IPS-20b (cell line): ENCODE measurements at regions not wholly inside any gene's neighbourhood (a gene's known extent, or its start where the extent isn't known, plus 50 kb on each side); places are given as distances from the start of the nearest gene placed in this dataset.

Experiments
- H3K27ac ChIP-seq: one replicate; pipeline ENCODE4 v1.5.1; 2013; ENCODE audit warnings: low read length
- H3K27me3 ChIP-seq: 2 replicates; pipeline ENCODE4 v1.6.1; 2013; ENCODE audit warnings: mild to moderate bottlenecking, low read length, inconsistent platforms; ENCODE audit not compliant: insufficient read depth
- H3K36me3 ChIP-seq: 2 replicates; pipeline ENCODE4 v1.6.1; 2013; ENCODE audit warnings: low read depth, mild to moderate bottlenecking, inconsistent platforms, low read length, moderate library complexity; ENCODE audit not compliant: insufficient read depth
- H3K4me1 ChIP-seq: 2 replicates; pipeline ENCODE4 v1.6.1; 2013; ENCODE audit warnings: mild to moderate bottlenecking, control low read depth, inconsistent platforms, low read length, moderate library complexity; ENCODE audit not compliant: insufficient read depth
- H3K4me3 ChIP-seq: 2 replicates; pipeline ENCODE4 v1.5.1; 2013; ENCODE audit warnings: mild to moderate bottlenecking, low read length, inconsistent platforms
- H3K9ac ChIP-seq: 2 replicates; pipeline ENCODE4 v1.6.1; 2013; ENCODE audit warnings: low read depth, mild to moderate bottlenecking, inconsistent platforms, low read length, moderate library complexity
- H3K9me3 ChIP-seq: 2 replicates; pipeline ENCODE4 v1.6.1; 2013; ENCODE audit warnings: mild to moderate bottlenecking, low read depth, low read length, inconsistent platforms; ENCODE audit not compliant: insufficient read depth

DNA sequence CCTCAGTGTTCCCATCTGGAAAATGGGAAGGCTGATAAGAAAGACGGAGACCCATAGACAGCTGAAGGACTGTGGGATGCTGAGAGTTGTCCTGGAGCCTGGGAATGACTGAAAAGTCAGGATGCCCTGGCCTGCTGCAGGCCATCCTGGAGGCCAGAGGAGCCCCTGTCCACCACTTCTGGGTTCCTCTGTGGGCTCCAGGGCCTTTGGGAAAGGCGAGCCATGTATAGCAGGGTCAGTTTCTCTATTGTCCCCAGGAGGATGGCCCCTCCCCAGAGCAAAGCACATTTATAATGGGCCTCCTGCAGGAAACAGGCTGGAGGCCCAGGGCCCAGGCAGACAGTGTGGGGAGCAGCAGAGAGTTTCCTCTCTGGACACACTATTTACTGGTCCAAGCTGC is 471.4 kb upstream of the MGMT start:
- Histone ChIP-seq H3K9ac (no peak overlapping the region), H3K27me3 (no peaks in the 10 kb centered on the region)

DNA sequence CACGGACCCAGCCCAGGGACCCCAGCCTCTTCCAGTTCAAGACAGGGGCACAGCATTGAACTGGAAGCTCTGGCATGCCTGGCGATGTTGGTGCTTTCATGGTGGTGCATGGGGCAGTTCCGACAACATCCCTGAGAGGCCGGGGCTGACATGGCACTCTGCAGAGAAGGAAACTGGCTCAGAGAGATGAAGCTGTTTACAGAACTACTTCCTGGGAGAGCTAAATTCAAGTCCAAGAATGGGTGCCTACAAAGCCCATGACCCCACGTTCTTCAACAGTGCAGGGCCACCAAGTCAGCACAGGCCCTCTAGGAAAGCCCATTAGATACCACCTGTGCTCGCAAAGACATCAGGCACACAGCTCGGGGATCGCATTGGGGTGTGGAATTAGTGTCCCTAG is 470.9 kb upstream of the MGMT start:
- H3K27me3 ChIP-seq: no peaks in the 10 kb centered on the region
- no peaks in the 10 kb centered on the region for H3K4me1 ChIP-seq
- H3K27ac ChIP-seq: no peak overlapping the region
- H3K36me3 ChIP-seq: no peaks in the 10 kb centered on the region
- H3K9ac ChIP-seq: no peak overlapping the region
- no peaks in the 10 kb centered on the region for H3K9me3 ChIP-seq
- no peak overlapping the region for H3K4me3 ChIP-seq

More for the DNA sequence above, 471.4 kb upstream of the MGMT start:
- no peak overlapping the region for H3K27ac ChIP-seq
- no peaks in the 10 kb centered on the region for H3K36me3 ChIP-seq
- no peaks in the 10 kb centered on the region for H3K4me1 ChIP-seq
- no peaks in the 10 kb centered on the region for H3K9me3 ChIP-seq
- no peak overlapping the region for H3K4me3 ChIP-seq

DNA sequence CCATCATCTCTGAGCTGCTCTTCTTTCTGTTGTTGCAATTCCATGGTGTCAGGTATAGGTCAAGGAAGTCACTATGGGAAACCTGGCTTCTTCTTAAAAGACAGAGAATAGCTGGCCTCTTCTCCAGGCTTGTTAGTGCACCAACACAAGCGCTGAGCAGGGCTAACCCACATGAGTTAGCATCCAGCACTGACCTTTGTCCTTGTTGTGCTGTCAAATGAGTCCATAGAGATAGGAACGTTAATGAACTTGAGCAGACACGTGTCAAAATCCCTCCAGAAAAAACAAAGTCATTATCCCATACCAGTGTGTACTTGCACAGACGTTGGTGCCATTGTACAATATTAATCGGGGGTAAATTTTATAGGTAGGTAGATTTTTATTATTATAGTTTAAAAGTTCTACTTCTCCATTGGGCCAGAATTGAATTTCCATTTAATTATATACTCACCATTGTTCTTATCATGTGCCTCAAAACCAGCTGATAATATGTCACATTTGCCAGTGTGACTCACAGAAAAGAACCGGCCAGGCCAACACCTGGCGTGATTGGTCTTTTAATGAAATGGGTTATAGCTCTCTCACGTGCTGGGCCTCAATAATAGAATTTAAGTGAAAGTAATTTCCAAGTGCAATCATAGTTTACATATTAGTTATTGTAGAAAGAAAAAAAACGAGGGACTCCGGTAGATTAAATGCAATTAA is 468.8 kb upstream of the MGMT start:
- H3K27me3 ChIP-seq: no peaks in the 10 kb centered on the region
- H3K9me3 ChIP-seq: no peaks in the 10 kb centered on the region
- H3K4me3 ChIP-seq: no peak overlapping the region
- H3K27ac ChIP-seq: no peak overlapping the region
- no peak overlapping the region for H3K9ac ChIP-seq
- no peaks in the 10 kb centered on the region for H3K36me3 ChIP-seq
- no peaks in the 10 kb centered on the region for H3K4me1 ChIP-seq

DNA sequence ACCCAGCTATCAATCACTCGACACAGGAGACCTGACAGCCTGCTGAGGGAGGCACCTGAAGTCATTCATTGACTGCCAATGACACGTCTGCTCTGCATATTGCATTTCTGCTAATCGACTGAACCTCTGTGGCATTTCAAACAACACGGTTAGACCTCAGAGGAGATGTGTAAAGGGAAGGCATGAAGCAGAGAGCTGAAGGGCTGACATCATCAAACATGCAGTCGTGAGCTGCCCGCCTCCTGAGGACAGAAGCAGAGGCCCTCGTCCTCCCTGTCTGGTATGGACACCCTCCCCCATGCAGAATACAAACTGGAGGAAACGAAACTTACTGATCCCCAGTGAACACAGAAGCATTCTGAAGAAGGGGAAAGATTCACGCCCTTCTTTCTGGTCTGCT is 462.6 kb upstream of the MGMT start:
- H3K27ac ChIP-seq: no peak overlapping the region
- H3K9me3 ChIP-seq: peaks cover 6% of the 10 kb centered on the region
- H3K27me3 ChIP-seq: no peaks in the 10 kb centered on the region
- H3K4me3 ChIP-seq: no peak overlapping the region
- no peak overlapping the region for H3K9ac ChIP-seq
- H3K36me3 ChIP-seq: no peaks in the 10 kb centered on the region
- H3K4me1 ChIP-seq: no peaks in the 10 kb centered on the region

DNA sequence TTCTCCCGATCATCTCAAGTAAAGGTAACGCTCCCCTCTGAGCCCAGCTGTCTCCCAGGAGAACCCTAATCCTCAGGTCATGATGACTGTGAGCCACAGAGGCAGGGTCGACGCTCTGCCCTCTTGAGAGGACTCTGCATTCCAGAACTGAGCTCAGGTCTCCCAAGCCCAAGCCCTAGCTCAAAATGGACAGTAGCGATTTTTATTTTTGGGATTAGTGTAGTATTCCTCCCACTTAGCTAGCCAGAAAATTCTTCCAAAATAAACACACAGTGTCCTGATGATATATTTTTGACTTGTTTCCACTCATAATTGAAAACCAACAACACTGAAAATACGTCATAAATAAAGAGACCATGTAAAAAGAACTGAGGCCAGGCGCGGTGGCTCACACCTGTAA is 462.0 kb upstream of the MGMT start:
- Histone ChIP-seq H3K9ac (no peak overlapping the region), H3K9me3 (peaks cover 8% of the 10 kb centered on the region), H3K36me3 (no peaks in the 10 kb centered on the region), H3K4me1 (no peaks in the 10 kb centered on the region), H3K27me3 (no peaks in the 10 kb centered on the region), H3K4me3 (no peak overlapping the region), H3K27ac (no peak overlapping the region)

DNA sequence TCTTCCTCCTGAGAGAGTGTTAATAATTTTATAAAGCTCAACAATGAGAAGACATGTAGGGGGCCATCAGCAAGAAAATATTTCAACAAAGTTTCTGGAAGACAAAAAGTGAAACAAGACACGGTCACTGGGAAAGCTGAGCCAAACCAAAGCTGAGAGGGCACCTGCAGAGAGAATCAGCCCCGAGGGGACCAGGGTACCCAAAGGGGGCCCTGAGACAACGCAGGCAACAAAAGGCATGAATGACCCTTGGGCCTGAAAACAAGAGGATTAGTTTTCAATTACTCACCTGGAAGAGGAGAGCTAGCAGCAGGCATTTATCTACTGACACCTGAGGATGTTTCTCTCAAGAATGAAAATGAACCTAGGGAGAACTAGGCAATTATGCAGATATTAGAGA is 461.2 kb upstream of the MGMT start:
- Histone ChIP-seq H3K9ac (no peak overlapping the region), H3K4me1 (no peaks in the 10 kb centered on the region), H3K27me3 (no peaks in the 10 kb centered on the region), H3K4me3 (no peak overlapping the region), H3K27ac (no peak overlapping the region), H3K9me3 (peaks cover 8% of the 10 kb centered on the region), H3K36me3 (no peaks in the 10 kb centered on the region)

DNA sequence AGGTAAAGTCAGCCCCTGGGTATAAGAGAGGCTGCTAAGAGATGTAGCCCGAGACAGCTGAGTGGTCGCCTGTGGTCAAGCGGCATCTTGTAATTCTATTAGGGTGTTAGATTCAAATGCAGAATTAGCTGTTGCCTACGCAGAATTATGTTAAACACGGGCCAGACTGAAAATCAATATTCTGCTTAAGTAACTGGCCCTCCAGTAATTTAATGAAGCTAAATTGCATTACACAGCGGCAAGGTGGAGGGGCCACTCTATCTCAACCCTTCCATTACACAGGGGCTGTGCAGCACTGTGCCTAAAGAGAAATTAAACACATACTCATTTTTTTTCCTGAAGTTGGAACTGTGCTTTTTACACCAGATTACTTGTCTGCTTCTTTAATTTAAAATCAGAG is 448.5 kb upstream of the MGMT start:
- H3K9me3 ChIP-seq: no peaks in the 10 kb centered on the region
- H3K27me3 ChIP-seq: no peaks in the 10 kb centered on the region
- H3K4me3 ChIP-seq: no peak overlapping the region
- H3K36me3 ChIP-seq: no peaks in the 10 kb centered on the region
- no peak overlapping the region for H3K9ac ChIP-seq
- H3K4me1 ChIP-seq: peaks cover 25% of the 10 kb centered on the region
- no peak overlapping the region for H3K27ac ChIP-seq

DNA sequence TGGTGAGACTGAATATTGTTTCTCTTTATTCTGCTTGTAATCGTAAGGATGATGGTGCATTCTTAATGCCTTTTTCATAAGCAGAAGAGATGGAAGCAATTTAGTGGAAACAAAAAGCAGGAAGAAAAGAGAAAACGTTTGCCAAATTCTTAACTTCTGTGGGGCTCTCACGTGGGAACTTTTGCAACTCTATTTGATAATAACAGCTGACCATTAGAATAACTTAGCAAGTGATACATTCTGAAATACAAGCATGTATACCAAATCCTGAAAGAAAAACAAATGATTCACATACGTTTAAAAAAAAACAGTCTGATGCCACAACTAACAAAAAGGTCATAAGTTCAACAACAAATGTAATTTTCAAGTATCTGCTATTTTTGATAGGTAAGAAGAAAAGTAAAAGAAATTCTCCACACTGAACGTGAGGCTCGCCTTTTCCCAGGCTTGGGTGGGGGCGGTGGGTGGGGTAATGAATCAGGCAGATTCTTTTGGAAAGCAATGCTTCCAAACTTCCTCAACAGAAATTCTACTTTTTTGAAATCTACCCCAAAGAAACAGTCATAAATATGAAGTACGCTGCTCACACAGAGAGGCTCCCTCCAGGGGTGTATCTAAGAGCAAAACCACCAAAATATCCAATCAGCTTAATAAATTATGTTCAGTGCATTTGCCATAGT is 446.2 kb upstream of the MGMT start:
- H3K9me3 ChIP-seq: no peaks in the 10 kb centered on the region
- no peak overlapping the region for H3K4me3 ChIP-seq
- H3K27me3 ChIP-seq: no peaks in the 10 kb centered on the region
- no peak overlapping the region for H3K27ac ChIP-seq
- peaks cover 25% of the 10 kb centered on the region for H3K4me1 ChIP-seq
- H3K36me3 ChIP-seq: no peaks in the 10 kb centered on the region
- no peak overlapping the region for H3K9ac ChIP-seq

DNA sequence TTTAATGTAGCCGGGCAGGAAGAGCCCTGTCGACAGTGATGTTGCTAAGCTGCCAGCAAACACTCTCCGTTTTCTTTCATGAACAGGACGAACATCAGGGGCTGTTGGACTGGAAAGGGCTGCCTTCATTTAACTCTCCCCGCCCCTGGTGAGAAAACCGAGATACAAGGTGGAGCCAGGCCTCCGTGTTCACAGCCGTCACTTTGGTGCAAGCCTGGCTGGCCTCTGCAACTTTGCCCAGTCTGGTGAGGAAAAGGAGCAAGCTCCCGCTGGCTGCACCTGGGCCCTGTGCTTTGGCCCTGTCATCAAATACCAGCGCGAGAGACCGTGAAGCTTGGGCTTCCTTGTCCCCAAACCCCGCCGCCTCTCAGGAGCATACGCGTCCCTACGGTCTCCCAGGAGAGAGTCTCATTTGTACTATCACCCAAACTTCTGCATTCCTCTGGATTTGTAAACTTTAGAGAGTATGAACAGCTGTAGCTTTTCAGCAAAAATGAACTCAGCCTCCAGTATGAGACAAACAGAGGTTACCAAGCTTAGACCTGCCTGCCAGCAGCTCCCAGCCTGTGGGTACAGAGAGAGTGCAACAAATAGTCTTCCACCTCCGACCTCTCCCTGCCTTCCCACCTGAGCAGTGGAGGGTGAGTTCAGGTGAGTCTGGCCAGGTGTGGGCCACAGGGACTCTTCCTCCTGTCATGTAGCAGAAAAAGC is 445.3 kb upstream of the MGMT start:
- H3K27ac ChIP-seq: no peak overlapping the region
- H3K36me3 ChIP-seq: no peaks in the 10 kb centered on the region
- H3K27me3 ChIP-seq: no peaks in the 10 kb centered on the region
- H3K4me1 ChIP-seq: peaks cover 25% of the 10 kb centered on the region
- no peaks in the 10 kb centered on the region for H3K9me3 ChIP-seq
- H3K4me3 ChIP-seq: peak overlapping the region; percentile 11; the same call in 1 of the 2 replicates
- H3K9ac ChIP-seq: peak overlapping the region; percentile 35

DNA sequence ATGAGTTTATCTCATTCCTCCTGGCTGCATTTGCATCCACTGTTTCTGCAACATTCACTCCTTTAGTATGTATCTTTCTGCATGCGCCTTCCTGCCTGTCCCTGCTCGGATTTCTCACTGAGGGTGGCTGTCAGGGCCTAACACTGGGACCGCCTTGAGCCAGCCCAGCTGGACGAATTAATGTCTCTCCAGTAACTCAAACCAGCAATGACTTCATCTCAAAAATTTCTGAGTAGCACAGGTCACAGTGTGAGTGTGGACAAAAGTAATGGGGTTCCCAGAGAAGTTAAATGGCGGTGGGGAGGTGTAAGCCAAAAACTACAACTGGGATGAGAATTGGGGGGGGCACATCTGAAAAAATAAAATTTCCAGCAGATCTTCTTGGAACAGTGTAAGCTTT is 444.0 kb upstream of the MGMT start:
- H3K4me3 ChIP-seq: no peak overlapping the region
- no peak overlapping the region for H3K27ac ChIP-seq
- H3K27me3 ChIP-seq: no peaks in the 10 kb centered on the region
- no peaks in the 10 kb centered on the region for H3K9me3 ChIP-seq
- no peaks in the 10 kb centered on the region for H3K36me3 ChIP-seq
- H3K9ac ChIP-seq: no peak overlapping the region
- peaks cover 25% of the 10 kb centered on the region for H3K4me1 ChIP-seq

DNA sequence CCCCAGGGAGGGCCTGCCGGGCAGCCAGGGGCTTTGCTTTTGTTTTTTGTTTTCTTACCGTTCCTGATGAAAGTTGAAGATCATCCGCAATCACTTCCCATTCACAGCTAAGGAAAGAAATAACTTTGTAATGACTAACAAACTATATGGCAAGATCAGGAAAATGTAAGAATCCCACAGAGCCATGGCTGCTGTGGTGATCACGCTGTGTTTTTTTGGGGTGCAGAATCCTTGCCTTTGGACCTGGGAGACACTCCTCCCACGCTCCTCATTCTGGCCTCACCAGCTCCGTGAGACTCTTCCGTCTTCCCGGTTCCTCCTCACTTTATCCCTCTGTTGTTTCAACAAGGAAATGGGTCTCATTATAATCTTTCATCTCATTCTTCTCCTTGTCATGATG is 443.0 kb upstream of the MGMT start:
- no peaks in the 10 kb centered on the region for H3K27me3 ChIP-seq
- H3K9me3 ChIP-seq: no peaks in the 10 kb centered on the region
- no peaks in the 10 kb centered on the region for H3K36me3 ChIP-seq
- no peak overlapping the region for H3K27ac ChIP-seq
- H3K9ac ChIP-seq: no peak overlapping the region
- no peak overlapping the region for H3K4me3 ChIP-seq
- H3K4me1 ChIP-seq: peaks cover 25% of the 10 kb centered on the region

DNA sequence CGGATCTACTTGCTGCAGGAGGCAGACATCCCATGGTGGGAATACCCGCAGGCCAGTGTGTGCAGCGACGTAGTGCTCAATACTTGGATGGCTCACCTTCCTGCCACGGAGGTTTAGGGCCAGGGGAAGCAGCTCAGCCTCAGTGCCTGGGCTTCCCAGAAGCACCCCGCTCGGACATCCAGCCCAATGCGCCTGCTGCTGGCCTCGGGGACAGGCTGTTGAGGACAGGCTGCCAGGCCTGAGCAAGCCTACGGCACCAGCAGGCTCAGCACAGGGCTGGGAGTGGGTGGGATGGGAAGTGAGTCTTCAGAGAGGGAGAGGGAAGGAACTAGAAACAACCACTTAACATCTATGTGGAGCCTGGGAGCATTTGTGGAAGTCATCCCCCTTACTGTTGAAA is 441.3 kb upstream of the MGMT start:
- Histone ChIP-seq H3K4me1 (peaks cover 25% of the 10 kb centered on the region), H3K27ac (no peak overlapping the region), H3K36me3 (no peaks in the 10 kb centered on the region), H3K9ac (no peak overlapping the region), H3K4me3 (no peak overlapping the region), H3K9me3 (no peaks in the 10 kb centered on the region), H3K27me3 (no peaks in the 10 kb centered on the region)
